Liver (tissue), 8 donors: ENCODE measurements at regions not wholly inside any gene's neighbourhood (a gene's known extent, or its start where the extent isn't known, plus 50 kb on each side); places are given as distances from the start of the nearest gene placed in this dataset.

Source experiments
- DNase-seq: peaks from one replicate; pipeline ENCODE4 v3.0.0-alpha.2; 2017; ENCODE audit warnings: low spot score
- H3K27ac ChIP-seq, 2 donors: one replicate each; pipeline ENCODE4 v1.7.0; 2013; ENCODE audit warnings: inconsistent platforms in 2 of 2, low read length in 2 of 2, control low read depth in 1 of 2, low read depth in 1 of 2, mild to moderate bottlenecking in 1 of 2
- H3K27me3 ChIP-seq, 4 donors: one replicate each; pipeline versions ENCODE4 v1.6.1 to v1.7.0; 2013; ENCODE audit warnings: low read length in 3 of 4, inconsistent platforms in 1 of 4, mild to moderate bottlenecking in 1 of 4, moderate library complexity in 1 of 4; ENCODE audit not compliant: control insufficient read depth in 4 of 4, insufficient read depth in 4 of 4
- H3K36me3 ChIP-seq, 4 donors: one replicate each; pipeline versions ENCODE4 v1.6.1 to v1.7.0; 2013; ENCODE audit warnings: low read length in 3 of 4, mild to moderate bottlenecking in 3 of 4, low read depth in 1 of 4, moderate library complexity in 1 of 4; ENCODE audit not compliant: control insufficient read depth in 4 of 4, insufficient read depth in 3 of 4
- H3K4me1 ChIP-seq, 4 donors: one replicate each; pipeline versions ENCODE4 v1.6.1 to v1.7.0; 2013; ENCODE audit warnings: low read length in 3 of 4, mild to moderate bottlenecking in 3 of 4, moderate library complexity in 1 of 4; ENCODE audit not compliant: control insufficient read depth in 4 of 4, insufficient read depth in 4 of 4
- H3K4me3 ChIP-seq, 3 donors: one replicate each; pipeline versions ENCODE4 v1.6.1 to v1.7.0; 2013; ENCODE audit warnings: low read length in 3 of 3, control low read depth in 1 of 3, low read depth in 1 of 3, mild to moderate bottlenecking in 1 of 3
- H3K9ac ChIP-seq, 2 donors: one replicate each; pipeline ENCODE4 v1.7.0; 2013; ENCODE audit warnings: low read length in 2 of 2, mild to moderate bottlenecking in 2 of 2, moderate library complexity in 2 of 2, control low read depth in 1 of 2, low read depth in 1 of 2
- H3K9me3 ChIP-seq, 4 donors: one replicate each; pipeline versions ENCODE4 v1.6.1 to v1.7.0; 2013; ENCODE audit warnings: low read length in 3 of 4; ENCODE audit not compliant: control insufficient read depth in 4 of 4
- ATF3 ChIP-seq: IDR thresholded peaks from 2 replicates; pipeline ENCODE4 v1.6.1; 2016; ENCODE audit warnings: antibody characterized with exemption
- EGR1 ChIP-seq, 2 donors: IDR thresholded peaks; 2 replicates each; pipeline ENCODE4 v1.6.1; 2016 to 2018; ENCODE audit warnings: antibody characterized with exemption in 2 of 2, low read depth in 2 of 2
- FOXA1 ChIP-seq: IDR thresholded peaks from 2 replicates; pipeline ENCODE4 v1.6.1; 2016; ENCODE audit warnings: antibody characterized with exemption
- FOXA2 ChIP-seq: IDR thresholded peaks from 2 replicates; pipeline ENCODE4 v1.6.1; 2016; ENCODE audit warnings: antibody characterized with exemption
- HNF4A ChIP-seq, 2 donors: conservative IDR thresholded peaks; 2 replicates each; pipeline ENCODE4 v1.6.1; 2016; ENCODE audit warnings: antibody characterized with exemption in 2 of 2, mild to moderate bottlenecking in 2 of 2
- JUND ChIP-seq, 2 donors: IDR thresholded peaks; 2 replicates each; pipeline ENCODE4 v1.6.1; 2016; ENCODE audit warnings: antibody characterized with exemption in 2 of 2
- NR2F2 ChIP-seq: IDR thresholded peaks from 2 replicates; pipeline ENCODE4 v1.6.1; 2016; ENCODE audit warnings: antibody characterized with exemption
- SP1 ChIP-seq: IDR thresholded peaks from 2 replicates; pipeline ENCODE4 v1.6.1; 2018; ENCODE audit warnings: antibody characterized with exemption, mild to moderate bottlenecking
- TAF1 ChIP-seq: conservative IDR thresholded peaks from 2 replicates; pipeline ENCODE4 v1.6.1; 2016; ENCODE audit warnings: antibody characterized with exemption, mild to moderate bottlenecking
- WGBS: extraction: QIAGEN DNeasy Blood & Tissue Kit; methylation state at CpG from one replicate; pipeline ENCODE4 v1.1.7; 2013; 5-methylcytosine and 5-hydroxymethylcytosine counted together
- TF ChIP-seq, protein P1 (sequence below): fragments of 150-350 bp; IDR thresholded peaks from 2 replicates; pipeline ENCODE4 v1.5.1; 2017; ENCODE audit warnings: improper control_type of control experiment, low read depth, low read length; ENCODE audit not compliant: missing input control
- TF ChIP-seq, protein P2 (sequence below): IDR thresholded peaks from 2 replicates; pipeline ENCODE4 v1.6.1; 2016; ENCODE audit warnings: antibody characterized with exemption
- TF ChIP-seq, protein P3 (sequence below): IDR thresholded peaks from 2 replicates; pipeline ENCODE4 v1.6.1; 2016; ENCODE audit warnings: antibody characterized with exemption, mild to moderate bottlenecking
- donor health status: healthy.
- donor health status: healthy.
- donor health status: healthy.
- donor health status: healthy.
- donor health status: healthy.

DNA sequence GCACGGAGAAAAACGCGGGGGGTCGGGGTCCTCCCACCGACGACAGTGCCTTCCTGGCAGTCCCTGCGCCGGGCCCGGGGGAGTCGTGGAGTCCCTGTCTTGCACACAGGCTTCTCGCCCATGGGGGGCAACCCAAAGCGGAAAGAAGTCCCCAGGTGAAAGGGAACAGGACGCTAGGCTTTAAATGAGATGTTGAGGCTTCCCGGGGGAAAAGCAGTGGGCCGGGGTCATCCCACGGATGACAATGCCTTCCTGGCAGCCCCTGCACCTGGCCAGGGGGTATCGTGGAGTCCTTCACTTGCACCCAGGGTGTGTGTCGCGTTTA is 162.9 kb upstream of the ALG10B start:
- WGBS: 81% methylated on average over 19 of the region's 19 CpGs
- DNase-seq: no peak
- no peaks in the 10 kb centered on the region for H3K36me3 ChIP-seq
- H3K9ac ChIP-seq: no peak overlapping the region
- no peaks in the 10 kb centered on the region for H3K4me1 ChIP-seq
- H3K4me3 ChIP-seq: no peak overlapping the region
- no peaks in the 10 kb centered on the region for H3K9me3 ChIP-seq
- H3K27ac ChIP-seq: no peak overlapping the region
- no peaks in the 10 kb centered on the region for H3K27me3 ChIP-seq
- TF ChIP-seq JUND (IDR thresholded peaks at IDR 0.05) (no peak), HNF4A (conservative IDR thresholded peaks at IDR 0.05) (no peak)

- Histone ChIP-seq H3K27me3 (no peaks in the 10 kb centered on the region), H3K27ac (no peak overlapping the region), H3K4me1 (no peaks in the 10 kb centered on the region), H3K9me3 (no peaks in the 10 kb centered on the region), H3K4me3 (no peak overlapping the region), H3K9ac (no peak overlapping the region), H3K36me3 (no peaks in the 10 kb centered on the region)
- TF ChIP-seq FOXA2: no peak
- no peak for TF ChIP-seq TAF1
- no peak for TF ChIP-seq FOXA1
- no peak for TF ChIP-seq NR2F2
- TF ChIP-seq ATF3: no peak
- TF ChIP-seq EGR1 (IDR thresholded peaks at IDR 0.05; ENCODE audit: low read depth in 2 of 2): no peak
- no peak for TF ChIP-seq SP1
- TF ChIP-seq, protein P1, sequence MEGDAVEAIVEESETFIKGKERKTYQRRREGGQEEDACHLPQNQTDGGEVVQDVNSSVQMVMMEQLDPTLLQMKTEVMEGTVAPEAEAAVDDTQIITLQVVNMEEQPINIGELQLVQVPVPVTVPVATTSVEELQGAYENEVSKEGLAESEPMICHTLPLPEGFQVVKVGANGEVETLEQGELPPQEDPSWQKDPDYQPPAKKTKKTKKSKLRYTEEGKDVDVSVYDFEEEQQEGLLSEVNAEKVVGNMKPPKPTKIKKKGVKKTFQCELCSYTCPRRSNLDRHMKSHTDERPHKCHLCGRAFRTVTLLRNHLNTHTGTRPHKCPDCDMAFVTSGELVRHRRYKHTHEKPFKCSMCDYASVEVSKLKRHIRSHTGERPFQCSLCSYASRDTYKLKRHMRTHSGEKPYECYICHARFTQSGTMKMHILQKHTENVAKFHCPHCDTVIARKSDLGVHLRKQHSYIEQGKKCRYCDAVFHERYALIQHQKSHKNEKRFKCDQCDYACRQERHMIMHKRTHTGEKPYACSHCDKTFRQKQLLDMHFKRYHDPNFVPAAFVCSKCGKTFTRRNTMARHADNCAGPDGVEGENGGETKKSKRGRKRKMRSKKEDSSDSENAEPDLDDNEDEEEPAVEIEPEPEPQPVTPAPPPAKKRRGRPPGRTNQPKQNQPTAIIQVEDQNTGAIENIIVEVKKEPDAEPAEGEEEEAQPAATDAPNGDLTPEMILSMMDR: no peak
- TF ChIP-seq, protein P2, sequence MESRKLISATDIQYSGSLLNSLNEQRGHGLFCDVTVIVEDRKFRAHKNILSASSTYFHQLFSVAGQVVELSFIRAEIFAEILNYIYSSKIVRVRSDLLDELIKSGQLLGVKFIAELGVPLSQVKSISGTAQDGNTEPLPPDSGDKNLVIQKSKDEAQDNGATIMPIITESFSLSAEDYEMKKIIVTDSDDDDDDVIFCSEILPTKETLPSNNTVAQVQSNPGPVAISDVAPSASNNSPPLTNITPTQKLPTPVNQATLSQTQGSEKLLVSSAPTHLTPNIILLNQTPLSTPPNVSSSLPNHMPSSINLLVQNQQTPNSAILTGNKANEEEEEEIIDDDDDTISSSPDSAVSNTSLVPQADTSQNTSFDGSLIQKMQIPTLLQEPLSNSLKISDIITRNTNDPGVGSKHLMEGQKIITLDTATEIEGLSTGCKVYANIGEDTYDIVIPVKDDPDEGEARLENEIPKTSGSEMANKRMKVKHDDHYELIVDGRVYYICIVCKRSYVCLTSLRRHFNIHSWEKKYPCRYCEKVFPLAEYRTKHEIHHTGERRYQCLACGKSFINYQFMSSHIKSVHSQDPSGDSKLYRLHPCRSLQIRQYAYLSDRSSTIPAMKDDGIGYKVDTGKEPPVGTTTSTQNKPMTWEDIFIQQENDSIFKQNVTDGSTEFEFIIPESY: no peak
- TF ChIP-seq, protein P3, sequence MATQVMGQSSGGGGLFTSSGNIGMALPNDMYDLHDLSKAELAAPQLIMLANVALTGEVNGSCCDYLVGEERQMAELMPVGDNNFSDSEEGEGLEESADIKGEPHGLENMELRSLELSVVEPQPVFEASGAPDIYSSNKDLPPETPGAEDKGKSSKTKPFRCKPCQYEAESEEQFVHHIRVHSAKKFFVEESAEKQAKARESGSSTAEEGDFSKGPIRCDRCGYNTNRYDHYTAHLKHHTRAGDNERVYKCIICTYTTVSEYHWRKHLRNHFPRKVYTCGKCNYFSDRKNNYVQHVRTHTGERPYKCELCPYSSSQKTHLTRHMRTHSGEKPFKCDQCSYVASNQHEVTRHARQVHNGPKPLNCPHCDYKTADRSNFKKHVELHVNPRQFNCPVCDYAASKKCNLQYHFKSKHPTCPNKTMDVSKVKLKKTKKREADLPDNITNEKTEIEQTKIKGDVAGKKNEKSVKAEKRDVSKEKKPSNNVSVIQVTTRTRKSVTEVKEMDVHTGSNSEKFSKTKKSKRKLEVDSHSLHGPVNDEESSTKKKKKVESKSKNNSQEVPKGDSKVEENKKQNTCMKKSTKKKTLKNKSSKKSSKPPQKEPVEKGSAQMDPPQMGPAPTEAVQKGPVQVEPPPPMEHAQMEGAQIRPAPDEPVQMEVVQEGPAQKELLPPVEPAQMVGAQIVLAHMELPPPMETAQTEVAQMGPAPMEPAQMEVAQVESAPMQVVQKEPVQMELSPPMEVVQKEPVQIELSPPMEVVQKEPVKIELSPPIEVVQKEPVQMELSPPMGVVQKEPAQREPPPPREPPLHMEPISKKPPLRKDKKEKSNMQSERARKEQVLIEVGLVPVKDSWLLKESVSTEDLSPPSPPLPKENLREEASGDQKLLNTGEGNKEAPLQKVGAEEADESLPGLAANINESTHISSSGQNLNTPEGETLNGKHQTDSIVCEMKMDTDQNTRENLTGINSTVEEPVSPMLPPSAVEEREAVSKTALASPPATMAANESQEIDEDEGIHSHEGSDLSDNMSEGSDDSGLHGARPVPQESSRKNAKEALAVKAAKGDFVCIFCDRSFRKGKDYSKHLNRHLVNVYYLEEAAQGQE: no peak
- 78% methylated on average over 39 of the region's 39 CpGs for WGBS
- DNase-seq: no peak
Measured at GRCh38 chr12:38154096-38155019, 162.2 kb upstream of the ALG10B start.
